HG03095 (cell line): ENCODE measurements at regions not wholly inside any gene's neighbourhood (a gene's known extent, or its start where the extent isn't known, plus 50 kb on each side); places are given as distances from the start of the nearest gene placed in this dataset.

Source experiments
- ATAC-seq: cut with Tn5 transposase; IDR thresholded peaks from one replicate; pipeline ENCODE4 v1.9.1; 2021; ENCODE audit warnings: moderate library complexity; ENCODE audit not compliant: unreplicated experiment

DNA sequence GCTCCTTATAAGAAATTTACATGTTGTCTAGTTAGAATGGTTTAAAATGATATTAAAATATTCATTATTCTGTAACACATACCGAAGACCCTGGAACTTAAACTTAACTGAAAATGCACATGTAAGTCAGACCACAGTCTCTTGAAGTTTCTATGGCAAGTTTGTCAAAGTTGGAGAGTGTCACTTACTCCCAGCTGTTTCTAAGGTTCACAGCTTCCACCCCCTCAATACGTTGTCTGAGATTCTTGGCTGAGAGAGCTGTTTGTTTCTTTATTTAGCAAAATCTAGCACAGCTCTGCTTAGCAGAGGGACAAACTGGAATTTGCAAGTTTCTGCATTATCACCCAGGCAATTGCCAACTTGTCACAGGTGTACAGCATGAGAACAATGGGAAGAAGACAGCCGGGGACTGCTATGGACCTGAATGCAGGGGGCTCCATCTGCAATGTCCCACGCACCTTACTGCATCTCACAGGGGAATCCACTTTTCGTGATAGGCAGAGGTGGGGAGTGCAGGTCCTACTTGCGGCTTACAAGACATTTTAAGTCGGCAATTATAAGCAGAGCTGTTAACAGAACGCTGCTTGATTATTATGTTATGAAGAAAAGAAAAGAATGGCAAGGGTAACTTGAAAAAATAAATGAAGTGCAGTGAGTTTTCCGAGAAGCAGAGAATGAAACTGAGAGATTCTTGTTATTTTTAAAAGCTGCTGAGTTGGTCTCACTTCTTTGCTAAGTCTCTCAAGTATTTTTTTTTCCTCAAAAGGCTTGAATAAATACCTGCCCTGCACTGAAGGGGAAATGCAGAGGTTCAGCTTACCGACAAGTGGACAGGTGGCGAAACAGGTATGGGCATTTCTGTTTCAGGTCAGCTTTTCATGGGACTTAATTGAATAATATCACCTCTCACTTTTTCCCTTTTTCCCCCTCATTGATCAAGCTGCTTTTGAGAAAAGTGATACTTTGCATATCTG is 1072.1 kb upstream of the FANCL start:
- ATAC-seq = no peak

DNA sequence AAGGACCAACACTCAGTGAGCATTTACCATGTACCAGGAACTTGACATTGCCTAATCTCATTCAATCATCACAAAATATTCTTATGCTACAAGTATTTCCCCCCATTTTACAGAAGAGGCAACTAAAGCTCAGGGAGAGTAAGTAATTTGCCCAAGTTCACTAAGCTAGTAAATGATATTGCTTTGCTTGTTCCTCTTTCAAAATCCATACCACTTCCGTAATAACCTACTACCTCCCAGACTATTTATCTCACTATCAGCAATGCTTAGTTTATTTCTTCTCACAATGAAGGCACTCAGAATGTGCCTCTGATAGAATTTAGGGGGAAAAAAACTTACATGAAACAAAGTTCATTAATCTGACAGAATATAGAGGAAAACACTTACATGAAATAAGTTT is 1070.9 kb upstream of the FANCL start:
- ATAC-seq = no peak

DNA sequence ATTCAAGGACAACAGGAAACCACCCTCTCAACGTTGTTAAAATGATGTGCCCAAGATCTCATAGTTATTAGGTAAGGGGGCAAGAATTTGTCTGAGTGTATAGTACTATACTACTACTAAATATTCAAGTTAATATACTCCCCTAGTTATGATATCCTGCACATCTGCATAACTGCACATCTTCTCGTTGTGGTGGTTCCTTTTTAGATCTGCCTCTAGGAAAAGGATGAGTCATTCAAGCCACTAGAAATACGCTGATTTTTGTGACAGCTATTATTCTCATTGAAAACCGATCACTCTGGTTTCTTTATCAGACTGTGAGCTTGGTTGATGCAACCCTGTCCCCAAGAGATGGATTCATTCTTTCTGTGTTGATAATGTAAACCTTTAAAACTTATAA is 1067.0 kb upstream of the FANCL start:
- no peak for ATAC-seq

DNA sequence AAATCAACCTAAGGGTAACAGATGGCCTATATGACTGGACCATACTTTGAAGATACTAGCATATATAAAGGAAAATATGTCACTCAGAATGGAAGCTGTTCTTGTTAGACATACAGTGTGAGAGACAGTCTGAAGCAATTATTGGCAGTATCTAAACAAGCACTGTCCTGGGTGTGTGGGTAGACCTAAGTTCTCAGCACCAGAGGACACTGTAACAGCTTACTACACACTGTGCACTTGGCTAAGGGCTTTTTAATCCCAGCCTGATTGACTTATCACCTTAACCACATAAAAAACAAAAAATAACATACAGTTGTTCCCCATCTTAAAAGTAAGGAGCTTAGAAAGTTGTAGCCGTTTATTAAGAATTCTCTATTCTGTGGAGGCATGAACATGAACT is 1066.1 kb upstream of the FANCL start:
- ATAC-seq = no peak

DNA sequence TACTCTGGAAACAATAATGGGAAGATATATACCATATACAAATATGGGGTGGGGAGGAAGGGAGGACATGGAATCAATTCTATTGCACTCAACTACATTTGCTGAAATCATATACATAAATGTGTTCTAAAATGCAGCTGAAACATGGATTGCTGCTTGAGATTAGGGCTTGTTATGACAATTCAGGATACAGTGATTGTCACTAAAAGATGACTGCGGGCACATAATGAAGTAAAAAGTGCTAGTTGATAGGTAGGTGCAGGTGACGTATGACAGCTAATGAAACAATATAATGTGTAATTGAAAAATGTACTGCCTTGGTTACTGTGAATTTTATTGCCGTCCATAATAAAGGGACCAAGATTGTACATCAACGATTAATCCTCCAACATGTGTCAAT is 1062.1 kb upstream of the FANCL start:
- ATAC-seq = no peak

DNA sequence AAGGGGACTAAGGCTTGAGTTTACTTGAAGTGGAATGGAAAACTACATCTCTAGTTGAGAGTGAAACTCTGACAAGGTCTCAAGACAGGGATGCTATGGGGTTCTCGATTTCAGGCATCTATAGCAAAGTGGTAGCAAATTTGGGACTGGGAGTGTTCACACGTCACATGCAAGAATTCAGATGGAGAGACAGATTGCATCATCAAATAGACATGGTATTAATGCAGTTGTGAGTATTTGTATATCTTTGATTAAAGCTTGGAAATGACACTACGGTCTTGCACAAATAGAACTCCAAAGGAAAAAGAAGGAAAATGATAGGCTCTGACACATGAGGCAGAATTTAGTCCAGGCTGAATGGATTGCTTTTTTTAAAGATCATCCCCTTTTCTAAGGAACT is 1061.6 kb upstream of the FANCL start:
- ATAC-seq = no peak

DNA sequence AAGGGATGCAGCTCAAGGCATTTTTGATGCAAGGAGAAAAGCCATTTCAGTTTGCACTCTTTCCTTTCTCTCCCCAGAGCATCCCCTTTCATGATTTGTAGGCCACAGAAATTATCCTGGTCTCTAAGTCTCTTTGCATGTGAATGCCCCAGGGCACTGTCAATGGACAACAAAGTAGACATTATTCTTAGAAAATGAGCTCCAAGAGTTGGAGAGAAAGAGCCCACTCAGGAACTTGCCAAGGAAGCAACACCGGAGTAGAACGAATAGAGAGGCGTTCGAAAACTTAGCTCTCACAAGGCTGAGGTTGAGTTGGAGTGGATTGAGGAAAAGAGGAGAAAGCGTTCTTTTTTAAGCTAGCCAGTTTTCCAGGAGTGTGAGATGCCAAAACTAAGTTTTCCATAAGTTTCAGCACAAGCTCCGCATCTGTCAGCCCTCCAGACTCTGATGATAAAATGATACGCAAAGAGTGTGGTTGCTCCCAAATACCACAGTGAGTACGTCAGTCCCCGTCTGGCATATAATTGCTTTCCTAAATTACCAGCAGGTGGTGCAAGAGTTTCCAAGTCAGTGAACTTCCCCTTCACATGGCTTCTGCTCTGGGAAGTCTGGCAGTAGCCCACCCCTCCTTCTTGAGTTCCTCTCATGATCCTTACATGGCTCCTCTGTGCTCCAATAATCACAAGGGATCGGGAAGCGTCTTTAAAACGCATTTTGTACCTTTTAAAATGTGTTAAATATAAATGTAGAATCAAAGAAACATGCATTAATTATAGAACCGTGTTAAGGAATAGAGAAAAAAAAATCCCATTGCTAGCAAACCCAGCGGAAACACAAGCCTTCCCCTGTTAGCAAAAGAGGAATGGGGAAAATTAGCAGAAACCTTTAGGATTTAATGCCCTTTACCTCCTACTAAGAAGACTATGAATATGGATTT is 1060.6 kb upstream of the FANCL start:
- no peak for ATAC-seq

DNA sequence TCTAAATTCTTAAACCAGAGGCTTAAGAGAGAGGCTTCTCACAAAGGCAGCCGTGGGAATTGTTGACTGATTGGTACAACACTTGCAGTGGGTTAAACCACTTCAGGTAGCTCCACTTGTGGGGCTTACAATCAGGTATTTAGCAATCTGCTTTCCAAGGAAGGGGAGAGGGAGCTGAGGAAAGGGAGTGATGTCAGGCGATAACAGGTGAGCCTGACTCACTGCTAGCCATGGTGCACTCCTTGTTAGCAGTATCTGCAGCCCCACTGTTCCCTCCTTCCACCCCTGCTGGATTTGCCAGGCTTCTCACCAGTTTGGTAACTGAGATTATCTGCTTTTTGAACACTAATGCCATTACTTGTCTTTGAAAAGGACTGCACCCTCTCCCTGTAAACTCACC is 1056.7 kb upstream of the FANCL start:
- ATAC-seq = no peak

DNA sequence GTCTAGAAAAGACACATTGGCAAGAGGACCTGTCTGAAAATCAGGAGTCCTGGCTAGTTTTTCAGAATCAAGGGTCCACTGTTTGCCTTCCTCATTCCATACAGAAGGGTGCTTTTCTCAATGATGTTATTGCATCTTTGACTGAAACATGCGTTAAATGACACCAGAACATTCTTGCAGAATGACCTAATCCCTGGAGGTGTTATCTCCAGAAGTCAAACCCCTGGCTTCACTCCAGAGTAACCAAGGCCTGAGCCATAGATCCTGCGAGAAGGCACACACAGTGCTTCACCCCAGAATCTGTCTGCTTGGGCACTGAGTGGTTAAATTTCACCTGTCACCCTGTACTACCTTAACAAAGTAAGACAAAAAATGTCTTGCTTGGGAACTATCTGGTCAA is 1055.2 kb upstream of the FANCL start:
- ATAC-seq = no peak

DNA sequence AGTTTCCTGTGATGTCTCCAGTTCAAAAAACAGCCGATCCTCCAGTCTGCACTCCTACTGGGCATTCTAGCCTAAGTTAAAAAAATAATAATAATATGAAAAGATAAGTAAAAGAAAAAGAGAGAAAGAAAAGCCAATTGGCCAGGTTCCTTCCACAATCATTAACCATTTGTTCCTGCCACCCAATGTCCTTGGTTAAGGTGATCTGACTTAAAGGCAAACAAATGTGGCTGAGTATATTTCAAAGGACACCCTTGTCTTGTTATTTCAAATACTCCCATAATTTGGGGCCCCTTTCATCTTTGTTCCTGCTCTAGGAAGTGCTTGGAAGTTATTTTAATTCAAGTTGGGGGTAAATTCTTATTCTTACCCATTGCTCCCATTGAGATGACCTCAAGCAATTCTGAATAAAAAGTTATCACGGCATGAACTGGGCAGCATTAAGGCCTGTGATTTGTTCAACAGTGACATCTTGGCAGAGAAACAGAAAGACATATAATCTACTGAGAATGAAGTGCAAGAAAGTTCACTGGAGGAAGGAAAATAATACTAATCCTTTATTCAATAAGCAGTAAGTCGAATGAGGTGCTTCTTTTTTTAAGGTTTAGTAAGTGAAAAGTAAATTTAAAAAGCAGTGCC is 1054.5 kb upstream of the FANCL start:
- no peak for ATAC-seq

DNA sequence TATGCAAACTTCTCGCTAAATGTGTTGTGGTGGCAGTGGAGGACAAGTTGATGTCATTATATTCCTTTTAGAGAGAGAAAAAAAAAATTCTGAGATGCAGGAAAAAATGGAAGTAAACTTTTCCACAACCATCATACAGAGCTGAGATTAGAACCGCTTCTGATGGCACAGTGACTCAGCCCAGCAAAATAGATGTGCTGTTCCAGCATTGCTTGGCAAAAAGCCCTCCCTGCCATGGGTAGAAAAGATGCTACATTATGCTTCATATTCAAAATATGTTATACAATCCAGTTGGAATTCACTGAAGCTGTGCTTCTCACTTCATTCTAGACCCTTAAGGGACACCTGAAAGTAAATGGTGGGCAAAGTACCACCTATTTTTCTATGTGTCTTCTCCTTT is 1047.6 kb upstream of the FANCL start:
- ATAC-seq = no peak

DNA sequence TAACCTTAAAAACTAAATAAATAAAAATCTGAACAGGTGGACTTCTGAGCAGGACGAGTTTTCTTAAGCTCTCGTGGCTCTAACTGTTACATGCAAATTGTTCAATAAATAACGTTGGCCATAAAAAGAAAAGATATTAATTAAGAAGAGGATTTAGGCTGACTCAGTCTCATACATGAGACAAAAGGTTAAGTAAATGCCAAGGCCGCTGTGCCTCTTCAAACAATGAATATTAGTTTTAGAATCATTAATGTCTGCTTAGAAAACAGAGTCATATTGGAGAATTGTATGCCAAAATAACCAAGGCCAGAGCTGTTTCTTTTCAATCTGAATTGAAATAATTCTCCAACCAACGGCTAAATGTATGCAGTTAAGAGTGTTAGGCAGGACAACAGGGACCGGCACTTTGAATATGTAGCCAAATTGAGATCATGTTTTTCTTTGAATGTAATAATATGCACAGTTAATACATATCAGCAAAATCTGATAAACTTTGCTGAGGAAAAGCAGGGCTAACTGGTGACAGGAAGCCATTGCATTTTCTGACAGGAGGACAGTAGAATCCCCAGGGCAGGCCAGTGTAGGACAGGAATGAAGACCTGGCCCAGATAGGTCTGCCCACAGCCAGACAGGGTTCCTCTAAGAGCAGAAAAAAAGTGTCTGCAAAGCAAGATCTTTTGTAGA is 1041.4 kb upstream of the FANCL start:
- ATAC-seq = no peak

DNA sequence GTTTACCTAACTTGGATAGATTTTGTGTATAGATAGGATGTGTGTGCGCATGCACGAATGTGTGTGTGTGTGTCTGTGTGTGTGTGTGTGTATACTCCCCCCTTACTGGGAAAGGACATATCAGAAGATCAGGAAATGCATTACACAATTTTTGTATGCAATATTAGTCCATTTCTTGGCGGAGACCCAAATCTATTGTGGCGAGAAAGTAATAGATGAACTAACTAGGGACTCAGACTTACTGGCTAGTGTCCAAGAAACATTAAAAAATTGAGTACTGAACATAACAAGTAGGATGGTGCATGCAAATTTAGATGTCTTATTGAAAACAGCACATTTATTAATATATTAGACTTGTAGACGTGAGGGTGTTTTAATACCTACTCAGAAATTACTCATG is 1036.5 kb upstream of the FANCL start:
- no peak for ATAC-seq

DNA sequence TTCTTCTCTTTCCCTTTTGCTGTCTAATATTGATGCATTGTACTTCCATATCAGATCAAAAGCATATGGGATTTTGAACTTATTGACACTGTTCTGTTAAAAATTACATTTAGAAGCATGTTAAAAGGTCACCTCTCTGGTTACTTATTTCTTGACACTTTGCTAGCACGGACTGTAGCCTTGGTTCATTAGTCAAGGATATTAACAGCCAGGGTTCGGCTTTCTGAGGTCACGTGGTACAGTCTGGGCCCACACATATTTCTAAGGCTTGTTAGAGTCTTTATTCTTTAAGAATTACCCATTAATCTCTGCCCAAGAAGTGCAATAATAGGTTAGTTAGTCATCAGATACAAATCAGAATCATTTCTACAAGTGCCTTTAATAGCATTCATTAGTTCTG is 1035.8 kb upstream of the FANCL start:
- ATAC-seq = no peak

DNA sequence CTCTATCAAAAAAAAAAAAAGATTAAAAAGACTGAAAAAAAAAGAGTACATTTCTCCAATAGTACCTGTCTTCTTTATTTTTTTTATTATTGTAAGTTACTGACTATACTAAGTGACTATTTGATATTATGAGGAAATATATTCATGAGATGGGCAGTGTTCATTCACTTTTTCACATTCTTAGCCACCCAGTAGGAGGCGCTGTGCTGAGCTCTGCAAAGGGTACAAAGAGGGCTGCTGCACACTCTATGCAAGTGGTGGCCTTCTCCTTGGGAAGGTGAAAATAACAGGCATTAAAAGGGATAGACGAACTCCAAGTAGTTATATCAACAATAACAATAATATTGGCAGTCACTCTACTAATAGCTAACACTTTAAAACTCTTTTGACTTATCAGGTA is 1034.9 kb upstream of the FANCL start:
- no peak for ATAC-seq

DNA sequence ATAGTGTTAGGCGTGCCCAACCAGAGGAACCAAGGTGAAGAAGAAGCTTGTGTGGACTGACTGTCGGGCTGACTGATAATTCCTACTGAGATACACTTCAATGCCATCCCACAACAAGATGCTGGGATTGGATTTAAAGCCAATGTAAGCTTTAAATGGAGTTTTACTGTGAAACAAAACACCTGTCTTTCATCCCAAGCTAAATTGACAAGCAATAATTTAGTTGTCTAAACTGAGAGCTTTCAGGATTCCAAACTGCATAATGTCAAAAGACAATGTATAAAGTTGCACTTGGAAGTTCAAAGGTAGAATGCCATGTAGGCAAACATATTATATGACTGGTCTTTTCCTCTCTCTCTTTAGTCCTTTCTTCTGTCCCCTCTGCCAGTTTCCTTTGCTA is 1025.3 kb upstream of the FANCL start:
- no peak for ATAC-seq

DNA sequence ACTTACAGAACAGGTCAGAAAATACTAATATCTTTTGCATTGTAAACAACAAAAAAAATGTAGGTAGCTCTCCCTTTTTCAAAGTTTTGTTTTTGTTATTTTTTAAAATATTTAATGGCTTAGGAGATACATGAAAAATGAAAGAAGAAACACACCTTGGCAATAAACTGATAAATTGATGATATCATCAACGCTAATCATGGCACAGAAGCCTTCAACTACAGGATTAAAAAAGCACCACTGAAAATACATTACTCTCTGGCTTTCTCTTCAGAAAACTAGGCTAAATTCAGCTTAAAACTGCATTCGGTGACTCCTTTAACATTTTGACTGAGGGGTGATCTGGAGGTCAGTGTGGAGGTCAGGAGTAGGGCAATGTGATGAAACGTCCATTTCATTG is 1018.8 kb upstream of the FANCL start:
- ATAC-seq = no peak

DNA sequence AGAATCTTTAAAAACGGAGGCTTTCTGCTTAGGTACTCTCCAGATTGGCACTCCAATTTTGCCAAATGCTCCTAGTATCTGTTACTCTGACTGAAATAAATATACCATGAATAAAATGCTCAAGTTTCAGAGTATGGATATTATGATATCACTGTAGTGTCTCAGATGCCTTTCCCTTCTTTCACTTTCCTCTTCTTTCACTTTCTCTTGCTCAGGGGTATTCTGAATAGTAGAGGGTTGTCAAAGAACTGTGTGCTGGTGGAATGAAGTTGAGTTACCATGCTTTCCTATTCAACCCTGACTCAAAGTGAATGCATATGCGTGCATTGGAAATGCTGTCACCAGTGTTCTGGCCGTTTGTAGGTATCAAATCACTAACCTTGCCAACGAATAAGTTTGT is 1015.2 kb upstream of the FANCL start:
- ATAC-seq = no peak

DNA sequence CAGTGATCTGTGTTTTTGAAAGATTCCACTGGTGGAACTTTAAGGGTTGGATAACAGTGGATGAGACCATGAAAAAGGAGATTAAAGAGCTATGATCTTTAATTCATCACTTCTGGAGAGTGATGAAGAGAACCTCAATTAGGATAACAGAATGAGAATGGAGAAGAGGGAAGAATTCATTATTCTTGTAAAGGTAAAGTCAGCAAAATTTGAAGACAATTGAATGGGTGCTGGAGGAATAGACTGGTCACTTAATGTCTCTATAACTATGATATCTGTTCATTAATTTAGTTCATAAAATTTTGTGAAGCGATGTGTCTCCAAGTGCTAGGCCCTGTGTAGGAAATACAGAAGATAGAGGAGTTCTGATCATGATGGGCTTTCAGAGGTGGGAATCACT is 1013.2 kb upstream of the FANCL start:
- ATAC-seq = no peak

DNA sequence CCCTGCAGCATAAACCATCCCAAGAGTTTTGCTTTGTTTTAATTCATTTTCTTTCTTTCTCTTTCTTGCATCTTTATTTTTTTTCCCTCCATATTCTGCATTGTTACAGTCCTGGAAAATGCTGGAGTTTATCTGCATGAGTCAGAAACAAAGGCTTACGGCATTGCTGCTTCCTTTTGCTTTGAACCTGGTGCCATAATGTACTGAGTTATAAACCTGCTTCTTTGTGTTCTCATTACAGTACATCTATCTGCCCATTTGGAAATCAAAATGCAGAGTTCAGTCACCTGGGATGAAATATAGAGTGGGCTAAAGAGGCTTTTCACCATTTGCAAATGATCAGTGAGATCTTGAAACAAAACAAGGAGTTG is 1009.2 kb upstream of the FANCL start:
- ATAC-seq = no peak
